HCT116 (cell line): ENCODE measurements at regions not wholly inside any gene's neighbourhood (a gene's known extent, or its start where the extent isn't known, plus 50 kb on each side); places are given as distances from the start of the nearest gene placed in this dataset.

Experiments used
- ATAC-seq: fragments of 200-7000 bp; cut with Tn5 transposase; 2 replicates; pipeline ENCODE4 v1.9.1; 2020; ENCODE audit warnings: mild to moderate bottlenecking, moderate library complexity
- BruUV-seq: library from RNA; stranded (reverse); fragments of 400-500 nt; replicated peaks from 2 replicates; lab custom pipeline; 2021; lab: Mats Ljungman, UMichigan
- CTCF ChIA-PET: fragments of 300-600 bp; sonication (Branson Sonifier 250); formaldehyde crosslinking; loops from one replicate; lab custom pipeline; 2021; ENCODE audit warnings: antibody characterized with exemption; lab: Charles Lee
- POLR2A ChIA-PET: fragments of 300-600, 350-600 bp; sonication (Branson Sonifier 250); formaldehyde crosslinking; loops from one replicate; lab custom pipeline; 2021; ENCODE audit warnings: antibody characterized with exemption; lab: Charles Lee
- RAD21 ChIA-PET, 2 experiments: fragments of 300-600 bp; sonication (Branson Sonifier 250); formaldehyde crosslinking; loops; one replicate each; lab custom pipeline; 2023; ENCODE audit warnings: low total read pairs in 2 of 2; ENCODE audit not compliant: uncharacterized antibody in 2 of 2, unreplicated experiment in 2 of 2, low non-redundant PET in 1 of 2; lab: Charles Lee
- DNase-seq: peaks from one replicate; pipeline ENCODE4 v3.0.0-alpha.2; 2010; ENCODE audit warnings: low read depth, low spot score
- H2AFZ ChIP-seq: fragments of 200-600 bp; shearing (Covaris generic), sonication (generic); 2 replicates; pipeline ENCODE4 v1.6.1; 2017; ENCODE audit warnings: low read depth, mixed run types, mixed read lengths, antibody characterized with exemption, low read length; ENCODE audit not compliant: poor library complexity, severe bottlenecking
- H3K27ac ChIP-seq: 2 replicates; pipeline ENCODE4 v1.5.1; 2012; ENCODE audit warnings: low read depth, low read length
- H3K27me3 ChIP-seq: fragments of 200-600 bp; sonication (generic); 2 replicates; pipeline ENCODE4 v1.6.1; 2016; ENCODE audit warnings: mixed run types, low read length, mixed read lengths; ENCODE audit not compliant: insufficient read depth
- H3K36me3 ChIP-seq, 2 experiments: fragments of 200-500 bp in 1 of 2; fragments of 200-600 bp in 1 of 2; sonication (Bioruptor generic) in 1 of 2; sonication (generic) in 1 of 2; 2 replicates each; pipeline versions ENCODE4 v1.5.1 to v1.6.1; 2014 to 2016; ENCODE audit warnings: low read length in 2 of 2, inconsistent platforms in 1 of 2, mixed read lengths in 1 of 2, mixed run types in 1 of 2; ENCODE audit not compliant: insufficient read depth in 2 of 2, control insufficient read depth in 1 of 2
- H3K4me1 ChIP-seq, 2 experiments: fragments of 200-600 bp in 1 of 2; sonication (generic) in 1 of 2; 2 replicates each; pipeline versions ENCODE4 v1.5.1 to v1.6.1; 2012 to 2017; ENCODE audit warnings: low read length in 2 of 2, inconsistent platforms in 1 of 2, mild to moderate bottlenecking in 1 of 2, mixed read lengths in 1 of 2, mixed run types in 1 of 2, moderate library complexity in 1 of 2; ENCODE audit not compliant: insufficient read depth in 2 of 2, control insufficient read depth in 1 of 2
- H3K4me2 ChIP-seq: fragments of 200-600 bp; sonication (generic); 2 replicates; pipeline ENCODE4 v1.6.1; 2017; ENCODE audit warnings: mixed run types, low read length, mixed read lengths
- H3K4me3 ChIP-seq, 2 experiments: fragments of 200-600 bp in 1 of 2; sonication (generic) in 1 of 2; replicated peaks in 1 of 2; 2 replicates each; pipeline ENCODE4 v1.5.1; 2011 to 2016; ENCODE audit warnings: low read length in 2 of 2, control low read depth in 1 of 2, low read depth in 1 of 2, mild to moderate bottlenecking in 1 of 2, mixed read lengths in 1 of 2, mixed run types in 1 of 2
- H3K79me2 ChIP-seq: fragments of 200-600 bp; sonication (generic); 2 replicates; pipeline ENCODE4 v1.6.1; 2017; ENCODE audit warnings: mild to moderate bottlenecking, mixed run types, low read length, moderate library complexity, mixed read lengths; ENCODE audit not compliant: insufficient read depth
- H3K9ac ChIP-seq: fragments of 200-600 bp; sonication (generic); 2 replicates; pipeline ENCODE4 v1.6.1; 2016; ENCODE audit warnings: low read length, mixed read lengths
- H3K9me2 ChIP-seq: fragments of 200-600 bp; sonication (generic), shearing (Covaris generic); 2 replicates; pipeline ENCODE4 v1.6.1; 2017; ENCODE audit warnings: mixed run types, mild to moderate bottlenecking, moderate library complexity; ENCODE audit not compliant: insufficient read depth
- H3K9me3 ChIP-seq, 2 experiments: fragments of 200-500 bp in 1 of 2; fragments of 200-600 bp in 1 of 2; sonication (Bioruptor generic) in 1 of 2; sonication (generic) in 1 of 2; 2 replicates each; pipeline ENCODE4 v1.6.1; 2014 to 2017; ENCODE audit warnings: low read length in 2 of 2, mixed read lengths in 2 of 2, inconsistent platforms in 1 of 2, low read depth in 1 of 2, mild to moderate bottlenecking in 1 of 2, mixed run types in 1 of 2, moderate library complexity in 1 of 2; ENCODE audit not compliant: control insufficient read depth in 1 of 2, insufficient read depth in 1 of 2
- H4K20me1 ChIP-seq: fragments of 200-600 bp; sonication (generic), shearing (Covaris generic); 2 replicates; pipeline ENCODE4 v1.6.1; 2017; ENCODE audit warnings: mixed run types, mild to moderate bottlenecking, moderate library complexity; ENCODE audit not compliant: insufficient read depth
- ATF3 ChIP-seq: IDR thresholded peaks from 2 replicates; pipeline ENCODE4 v1.6.1; 2012
- CBX3 ChIP-seq: IDR thresholded peaks from 2 replicates; pipeline ENCODE4 v1.6.1; 2012; ENCODE audit warnings: low read depth
- CEBPB ChIP-seq: IDR thresholded peaks from 2 replicates; pipeline ENCODE4 v1.6.1; 2012; ENCODE audit warnings: low read depth
- EGR1 ChIP-seq: IDR thresholded peaks from 2 replicates; pipeline ENCODE4 v1.6.1; 2012; ENCODE audit warnings: low read depth
- EZH2phosphoT487 ChIP-seq: fragments of 200-600 bp; IDR thresholded peaks from 2 replicates; pipeline ENCODE4 v1.6.1; 2018; ENCODE audit warnings: antibody characterized with exemption, borderline replicate concordance
- FOSL1 ChIP-seq: IDR thresholded peaks from 2 replicates; pipeline ENCODE4 v1.6.1; 2012; ENCODE audit warnings: low read depth
- MAX ChIP-seq: IDR thresholded peaks from 2 replicates; pipeline ENCODE4 v1.6.1; 2012
- POLR2A ChIP-seq: IDR thresholded peaks from 2 replicates; pipeline ENCODE4 v1.7.0; 2011; ENCODE audit warnings: borderline replicate concordance; ENCODE audit not compliant: insufficient read depth, insufficient read length; ENCODE audit errors: extremely low read depth
- POLR2AphosphoS5 ChIP-seq: IDR thresholded peaks from 2 replicates; pipeline ENCODE4 v1.6.1; 2011; ENCODE audit warnings: mild to moderate bottlenecking, low read depth, low read length, moderate library complexity
- SP1 ChIP-seq: IDR thresholded peaks from 2 replicates; pipeline ENCODE4 v1.6.1; 2012; ENCODE audit warnings: low read depth
- SRF ChIP-seq: IDR thresholded peaks from 2 replicates; pipeline ENCODE4 v1.6.1; 2012; ENCODE audit warnings: low read depth
- TCF7L2 ChIP-seq: IDR thresholded peaks from 2 replicates; pipeline ENCODE4 v1.7.0; 2011; ENCODE audit warnings: borderline replicate concordance, inconsistent platforms; ENCODE audit not compliant: insufficient read depth, insufficient read length; ENCODE audit errors: extremely low read depth
- ZBTB33 ChIP-seq: IDR thresholded peaks from 2 replicates; pipeline ENCODE4 v1.6.1; 2011; ENCODE audit warnings: mild to moderate bottlenecking, low read length, moderate library complexity; ENCODE audit not compliant: insufficient replicate concordance; ENCODE audit errors: extremely low read depth
- intact Hi-C: fragments of 100-400 bp; cut with micrococcal nuclease; formaldehyde crosslinking; loops from 2 replicates; pipeline ENCODE4 v1.10.0; 2022
- TF ChIP-seq, protein P1 (sequence below): IDR thresholded peaks from 2 replicates; pipeline ENCODE4 v1.6.1; 2012; ENCODE audit warnings: low read depth

GRCh38 chr6:74969591-74970267, 236.1 kb downstream of the COL12A1 start:
- Histone ChIP-seq H3K4me2 (no peak overlapping the region), H3K9ac (no peak overlapping the region), H3K79me2 (no peaks in the 10 kb centered on the region), H3K27ac (no peak overlapping the region), H4K20me1 (no peaks in the 10 kb centered on the region), H3K4me1 (0 out of 4 replicates have a peak, but pooled peaks cover 0 to 3% of the 10 kb centered on the region in 2 experiments), H2AFZ (no peak overlapping the region), H3K36me3 (no peaks in the 10 kb centered on the region), H3K4me3 (no peak overlapping the region), H3K9me3 (no peaks in the 10 kb centered on the region; a peak in 1 of 4 replicates), H3K9me2 (0 out of 2 replicates have a peak, but pooled peaks cover 5% of the 10 kb centered on the region), H3K27me3 (no peaks in the 10 kb centered on the region)
- ChIA-PET CTCF (no interaction called here), POLR2A (no interaction called here), RAD21 (no interaction called here)
- TF ChIP-seq EGR1: no peak
- no peak for TF ChIP-seq ATF3
- no peak for ATAC-seq
- DNase-seq: no peak
- intact Hi-C loops: no loop called here
- no TSS peak for BruUV-seq

DNA sequence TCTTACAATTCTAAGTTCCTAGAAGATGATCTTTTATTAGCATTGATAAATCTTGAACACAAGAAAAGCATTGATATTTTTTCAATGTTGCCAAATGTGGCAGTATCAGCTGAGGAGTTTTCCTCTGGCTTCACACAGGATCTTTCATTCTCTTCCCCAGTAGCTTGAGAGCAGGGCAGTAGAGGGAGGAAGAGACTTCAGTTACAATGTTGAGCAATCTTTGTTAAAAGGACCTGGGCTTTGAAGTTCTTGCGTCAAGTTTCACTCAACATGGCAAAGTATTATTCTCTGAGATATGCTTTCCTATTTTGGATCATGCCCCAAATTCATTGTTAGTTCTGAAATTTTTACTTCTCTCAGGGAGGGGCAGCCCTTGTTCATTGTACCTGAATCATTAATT, 238.0 kb downstream of the COL12A1 start:
- Histone ChIP-seq H3K79me2 (no peaks in the 10 kb centered on the region), H3K4me1 (0 out of 4 replicates have a peak, but pooled peaks cover 0 to 3% of the 10 kb centered on the region in 2 experiments), H2AFZ (peak overlapping the region; percentile 47), H3K36me3 (no peaks in the 10 kb centered on the region), H3K9me2 (0 out of 2 replicates have a peak, but pooled peaks cover 5% of the 10 kb centered on the region), H3K4me3 (no peak overlapping the region), H3K9me3 (no peaks in the 10 kb centered on the region; a peak in 1 of 4 replicates), H3K4me2 (no peak overlapping the region), H3K27ac (no peak overlapping the region), H3K9ac (no peak overlapping the region), H3K27me3 (no peaks in the 10 kb centered on the region), H4K20me1 (no peaks in the 10 kb centered on the region)
- ChIA-PET POLR2A (no interaction called here), CTCF (no interaction called here), RAD21 (no interaction called here)
- ATAC-seq (no peak), DNase-seq (no peak)
- intact Hi-C loops: no loop called here
- no TSS peak for BruUV-seq
- TF ChIP-seq ATF3: no peak
- no peak for TF ChIP-seq TCF7L2
- no peak for TF ChIP-seq EGR1
- TF ChIP-seq EZH2phosphoT487: no peak
- no peak for TF ChIP-seq POLR2AphosphoS5
- no peak for TF ChIP-seq CBX3
- no peak for TF ChIP-seq FOSL1
- no peak for TF ChIP-seq SP1
- TF ChIP-seq MAX: no peak
- no peak for TF ChIP-seq POLR2A
- no peak for TF ChIP-seq ZBTB33
- no peak for TF ChIP-seq SRF
- TF ChIP-seq CEBPB: no peak
- TF ChIP-seq, protein P1, sequence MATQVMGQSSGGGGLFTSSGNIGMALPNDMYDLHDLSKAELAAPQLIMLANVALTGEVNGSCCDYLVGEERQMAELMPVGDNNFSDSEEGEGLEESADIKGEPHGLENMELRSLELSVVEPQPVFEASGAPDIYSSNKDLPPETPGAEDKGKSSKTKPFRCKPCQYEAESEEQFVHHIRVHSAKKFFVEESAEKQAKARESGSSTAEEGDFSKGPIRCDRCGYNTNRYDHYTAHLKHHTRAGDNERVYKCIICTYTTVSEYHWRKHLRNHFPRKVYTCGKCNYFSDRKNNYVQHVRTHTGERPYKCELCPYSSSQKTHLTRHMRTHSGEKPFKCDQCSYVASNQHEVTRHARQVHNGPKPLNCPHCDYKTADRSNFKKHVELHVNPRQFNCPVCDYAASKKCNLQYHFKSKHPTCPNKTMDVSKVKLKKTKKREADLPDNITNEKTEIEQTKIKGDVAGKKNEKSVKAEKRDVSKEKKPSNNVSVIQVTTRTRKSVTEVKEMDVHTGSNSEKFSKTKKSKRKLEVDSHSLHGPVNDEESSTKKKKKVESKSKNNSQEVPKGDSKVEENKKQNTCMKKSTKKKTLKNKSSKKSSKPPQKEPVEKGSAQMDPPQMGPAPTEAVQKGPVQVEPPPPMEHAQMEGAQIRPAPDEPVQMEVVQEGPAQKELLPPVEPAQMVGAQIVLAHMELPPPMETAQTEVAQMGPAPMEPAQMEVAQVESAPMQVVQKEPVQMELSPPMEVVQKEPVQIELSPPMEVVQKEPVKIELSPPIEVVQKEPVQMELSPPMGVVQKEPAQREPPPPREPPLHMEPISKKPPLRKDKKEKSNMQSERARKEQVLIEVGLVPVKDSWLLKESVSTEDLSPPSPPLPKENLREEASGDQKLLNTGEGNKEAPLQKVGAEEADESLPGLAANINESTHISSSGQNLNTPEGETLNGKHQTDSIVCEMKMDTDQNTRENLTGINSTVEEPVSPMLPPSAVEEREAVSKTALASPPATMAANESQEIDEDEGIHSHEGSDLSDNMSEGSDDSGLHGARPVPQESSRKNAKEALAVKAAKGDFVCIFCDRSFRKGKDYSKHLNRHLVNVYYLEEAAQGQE: no peak
